ENCODE measurements at regions not wholly inside any gene's neighbourhood (a gene's known extent, or its start where the extent isn't known, plus 50 kb on each side); places are given as distances from the start of the nearest gene placed in this dataset.

GRCh38 chr4:132094017-132094416 is 1055.1 kb upstream of the PCDH10 start:
- no peak for TF ChIP-seq POLR2A (IDR thresholded peaks at IDR 0.05; ENCODE audit: low read length)
- no peak for TF ChIP-seq GATA1 (IDR thresholded peaks at IDR 0.05; ENCODE audit: low read depth, low read length)
